IMR-90 (cell line): ENCODE measurements at regions not wholly inside any gene's neighbourhood (a gene's known extent, or its start where the extent isn't known, plus 50 kb on each side); places are given as distances from the start of the nearest gene placed in this dataset.

Experiments
- ATAC-seq: fragments of 200-7000 bp; cut with Tn5 transposase; 2 replicates; pipeline ENCODE4 v1.9.1; 2020; ENCODE audit warnings: low read depth, mild to moderate bottlenecking, moderate library complexity
- BruUV-seq: library from RNA; stranded (reverse); fragments of 400-500 nt; replicated peaks from 2 replicates; lab custom pipeline; 2021; lab: Mats Ljungman, UMichigan
- CTCF ChIA-PET: fragments of 300-600 bp; formaldehyde crosslinking; extraction: SDS; loops from one replicate; lab custom pipeline; 2021; ENCODE audit warnings: antibody characterized with exemption; lab: Yijun Ruan, JAX
- POLR2A ChIA-PET: fragments of 300-600 bp; sonication (Branson Sonifier 250); formaldehyde crosslinking; loops from one replicate; lab custom pipeline; 2022; ENCODE audit warnings: antibody characterized with exemption; ENCODE audit not compliant: unreplicated experiment; lab: Charles Lee
- DNase-seq: peaks from one replicate; pipeline ENCODE4 v3.0.0; 2013
- H2AFZ ChIP-seq: replicated peaks from 2 replicates; pipeline ENCODE3; 2013; ENCODE audit warnings: low read length, mild to moderate bottlenecking; ENCODE audit not compliant: poor library complexity
- H2AK5ac ChIP-seq: 2 replicates; pipeline ENCODE4 v1.6.1; 2013; ENCODE audit warnings: low read depth, low read length, inconsistent platforms
- H2AK9ac ChIP-seq: replicated peaks from 2 replicates; pipeline ENCODE3; 2013; ENCODE audit warnings: mild to moderate bottlenecking, low read depth, low read length, moderate library complexity; ENCODE audit not compliant: poor library complexity
- H2BK120ac ChIP-seq: 2 replicates; pipeline ENCODE4 v1.6.1; 2013; ENCODE audit warnings: low read depth, low read length, inconsistent platforms
- H2BK15ac ChIP-seq: 3 replicates; pipeline ENCODE4 v1.6.1; 2013; ENCODE audit warnings: low read depth, low read length, inconsistent platforms
- H2BK20ac ChIP-seq: 2 replicates; pipeline ENCODE4 v1.6.1; 2013; ENCODE audit warnings: low read depth, mild to moderate bottlenecking, inconsistent platforms, low read length, moderate library complexity
- H2BK5ac ChIP-seq: 2 replicates; pipeline ENCODE4 v1.6.1; 2013; ENCODE audit warnings: mild to moderate bottlenecking, low read depth, low read length, inconsistent platforms; ENCODE audit not compliant: poor library complexity, severe bottlenecking
- H3K14ac ChIP-seq: replicated peaks from 2 replicates; pipeline ENCODE4 v1.6.1; 2013; ENCODE audit warnings: low read depth, low read length, inconsistent platforms
- H3K18ac ChIP-seq: 2 replicates; pipeline ENCODE4 v1.6.1; 2013; ENCODE audit warnings: low read depth, low read length, control low read depth
- H3K23ac ChIP-seq: 2 replicates; pipeline ENCODE4 v1.6.1; 2013; ENCODE audit warnings: low read depth, low read length, inconsistent platforms
- H3K27ac ChIP-seq: 2 replicates; pipeline ENCODE4 v1.5.1; 2013; ENCODE audit warnings: mild to moderate bottlenecking, control low read depth, low read length; ENCODE audit not compliant: insufficient read depth
- H3K27me3 ChIP-seq: 2 replicates; pipeline ENCODE4 v1.6.1; 2013; ENCODE audit warnings: low read length; ENCODE audit not compliant: control insufficient read depth, insufficient read depth
- H3K36me3 ChIP-seq: 2 replicates; pipeline ENCODE4 v1.6.1; 2013; ENCODE audit warnings: low read length, mixed read lengths; ENCODE audit not compliant: control insufficient read depth, insufficient read depth
- H3K4ac ChIP-seq: 2 replicates; pipeline ENCODE4 v1.6.1; 2013; ENCODE audit warnings: low read depth, low read length, inconsistent platforms
- H3K4me1 ChIP-seq: 2 replicates; pipeline ENCODE4 v1.6.1; 2013; ENCODE audit warnings: low read length, mixed read lengths; ENCODE audit not compliant: control insufficient read depth, insufficient read depth
- H3K4me2 ChIP-seq: 2 replicates; pipeline ENCODE4 v1.6.1; 2013; ENCODE audit warnings: low read depth, mild to moderate bottlenecking, control low read depth, low read length, moderate library complexity
- H3K4me3 ChIP-seq: 2 replicates; pipeline ENCODE4 v1.5.1; 2013; ENCODE audit warnings: low read depth, mild to moderate bottlenecking, control low read depth, low read length, moderate library complexity; ENCODE audit not compliant: insufficient read depth
- H3K56ac ChIP-seq: 2 replicates; pipeline ENCODE4 v1.6.1; 2013; ENCODE audit warnings: low read length, inconsistent platforms; ENCODE audit not compliant: insufficient read depth; ENCODE audit errors: extremely low read depth
- H3K79me1 ChIP-seq, 2 experiments: 2 replicates each; pipeline ENCODE4 v1.6.1; 2013; ENCODE audit warnings: low read length in 2 of 2, inconsistent platforms in 1 of 2, low read depth in 1 of 2
- H3K9ac ChIP-seq: 2 replicates; pipeline ENCODE4 v1.6.1; 2013; ENCODE audit warnings: low read depth, low read length, control low read depth
- H3K9me1 ChIP-seq: 2 replicates; pipeline ENCODE4 v1.6.1; 2013; ENCODE audit warnings: low read length, inconsistent platforms; ENCODE audit not compliant: insufficient read depth
- H3K9me3 ChIP-seq: 2 replicates; pipeline ENCODE4 v1.6.1; 2013; ENCODE audit warnings: low read length; ENCODE audit not compliant: control insufficient read depth, insufficient read depth
- H4K20me1 ChIP-seq: 2 replicates; pipeline ENCODE4 v1.6.1; 2013; ENCODE audit warnings: low read length, inconsistent platforms; ENCODE audit not compliant: insufficient read depth
- H4K5ac ChIP-seq: 2 replicates; pipeline ENCODE4 v1.6.1; 2013; ENCODE audit warnings: mild to moderate bottlenecking, low read depth, low read length, control low read depth
- H4K8ac ChIP-seq, 2 experiments: 2 replicates each; pipeline ENCODE4 v1.6.1; 2013; ENCODE audit warnings: low read depth in 2 of 2, low read length in 2 of 2, control low read depth in 1 of 2, inconsistent platforms in 1 of 2
- H4K91ac ChIP-seq: 2 replicates; pipeline ENCODE4 v1.6.1; 2013; ENCODE audit warnings: low read depth, low read length, inconsistent platforms; ENCODE audit not compliant: insufficient read depth
- BHLHE40 ChIP-seq: fragments of 150-350 bp; IDR thresholded peaks from 2 replicates; pipeline ENCODE4 v1.6.1; 2016; ENCODE audit warnings: mild to moderate bottlenecking, low read depth, low read length
- CHD1 ChIP-seq: IDR thresholded peaks from 2 replicates; pipeline ENCODE4 v1.6.1; 2012; ENCODE audit warnings: low read depth, low read length, improper control_type of control experiment
- ELK1 ChIP-seq: fragments of 150-350 bp; IDR thresholded peaks from 2 replicates; pipeline ENCODE4 v1.6.1; 2016; ENCODE audit warnings: low read depth, mild to moderate bottlenecking, low read length, moderate library complexity, borderline replicate concordance
- FOS ChIP-seq: fragments of 150-350 bp; IDR thresholded peaks from 2 replicates; pipeline ENCODE4 v1.6.1; 2016; ENCODE audit warnings: low read depth, low read length
- MAZ ChIP-seq: IDR thresholded peaks from 2 replicates; pipeline ENCODE4 v1.6.1; 2012; ENCODE audit warnings: low read depth, mild to moderate bottlenecking, low read length, improper control_type of control experiment, moderate library complexity, borderline replicate concordance
- NFE2L2 ChIP-seq: fragments of 150-350 bp; IDR thresholded peaks from 2 replicates; pipeline ENCODE4 v1.6.1; 2016; ENCODE audit warnings: low read depth, mild to moderate bottlenecking, low read length
- POLR2A ChIP-seq: IDR thresholded peaks from 2 replicates; pipeline ENCODE4 v1.6.1; 2012; ENCODE audit warnings: mild to moderate bottlenecking, low read depth, low read length
- RAD21 ChIP-seq: IDR thresholded peaks from 2 replicates; pipeline ENCODE4 v1.6.1; 2012; ENCODE audit warnings: low read length, improper control_type of control experiment
- RCOR1 ChIP-seq: IDR thresholded peaks from 2 replicates; pipeline ENCODE4 v1.6.1; 2012; ENCODE audit warnings: mild to moderate bottlenecking, low read length, improper control_type of control experiment; ENCODE audit not compliant: insufficient replicate concordance
- RFX5 ChIP-seq: IDR thresholded peaks from 2 replicates; pipeline ENCODE4 v1.8.0; 2012; ENCODE audit warnings: low read depth, mild to moderate bottlenecking, low read length, moderate library complexity
- SMC3 ChIP-seq: fragments of 150-350 bp; IDR thresholded peaks from 2 replicates; pipeline ENCODE4 v1.6.1; 2016; ENCODE audit warnings: low read depth, mild to moderate bottlenecking, antibody characterized with exemption, low read length, moderate library complexity
- WGBS, 2 experiments: methylation state at CpG; one replicate each; pipeline versions ENCODE4 v1.1.5 to v1.1.7; 2013; ENCODE audit warnings: missing lambda C conversion rate in 2 of 2; ENCODE audit not compliant: insufficient read length in 1 of 2; ENCODE audit errors: extremely low coverage in 2 of 2; 5-methylcytosine and 5-hydroxymethylcytosine counted together
- dilution Hi-C: fragments of 300-500 bp; cut with HindIII; formaldehyde crosslinking; loops from one replicate; pipeline ENCODE4 v1.14.3; 2018; ENCODE audit warnings: low sequenced_read_pairs; ENCODE audit not compliant: unreplicated experiment
- in situ Hi-C: fragments of 300-500 bp; cut with MboI; formaldehyde crosslinking; loops from 3 replicates; pipeline ENCODE4 v1.14.3; 2019; ENCODE audit warnings: low sequenced_read_pairs, inconsistent platforms, mixed read lengths
- intact Hi-C: fragments of 100-400 bp; cut with micrococcal nuclease; formaldehyde crosslinking; loops from 2 replicates; pipeline ENCODE4 v1.10.0; 2022

- no peaks in the 10 kb centered on the region for H3K4me1 ChIP-seq
- no peak overlapping the region for H3K4ac ChIP-seq
- no peaks in the 10 kb centered on the region; the same call in 1 of the 2 replicates for H3K27me3 ChIP-seq
- no peak overlapping the region for H2AK9ac ChIP-seq
- intact Hi-C loops (no loop called here), in situ Hi-C loops (no loop called here), dilution Hi-C loops (no loop called here)
- no peak overlapping the region for H3K23ac ChIP-seq
- DNase-seq (no peak), ATAC-seq (no peak)
- H4K20me1 ChIP-seq, result no peaks in the 10 kb centered on the region
- no peak overlapping the region for H2AFZ ChIP-seq
- no peak overlapping the region for H2BK15ac ChIP-seq
- H3K36me3 ChIP-seq, result no peaks in the 10 kb centered on the region
- H3K14ac ChIP-seq, result no peak overlapping the region
- no peak overlapping the region for H3K56ac ChIP-seq
- H3K18ac ChIP-seq, result no peak overlapping the region
- 40% methylated on average over 2 of the region's 4 CpGs; no CpG with 5 or more reads in 1 of the 2 experiments for WGBS, 2 experiments
- H4K5ac ChIP-seq, result no peak overlapping the region
- H3K4me3 ChIP-seq, result no peak overlapping the region
- no peaks in the 10 kb centered on the region for H3K9me1 ChIP-seq
- H2BK5ac ChIP-seq, result no peak overlapping the region
- no peak overlapping the region for H3K9ac ChIP-seq
- TF ChIP-seq CHD1 (no peak), POLR2A (no peak), MAZ (no peak), FOS (no peak), NFE2L2 (no peak), RAD21 (no peak), RFX5 (no peak), BHLHE40 (no peak), RCOR1 (no peak), ELK1 (no peak), SMC3 (no peak)
- H3K27ac ChIP-seq, result no peak overlapping the region
- H3K9me3 ChIP-seq, result no peaks in the 10 kb centered on the region
- no peak overlapping the region for H4K8ac ChIP-seq
- POLR2A ChIA-PET, result no interaction called here
- CTCF ChIA-PET, result no interaction called here
- H4K91ac ChIP-seq, result no peak overlapping the region
- H3K4me2 ChIP-seq, result no peak overlapping the region
- no peak overlapping the region for H2BK120ac ChIP-seq
- no peaks in the 10 kb centered on the region for H3K79me1 ChIP-seq
- H2BK20ac ChIP-seq, result no peak overlapping the region
- BruUV-seq, result no TSS peak
- no peak overlapping the region for H2AK5ac ChIP-seq
Measured at GRCh38 chr1:17944646-17945045, 163.0 kb upstream of the IGSF21 start.
